ENCODE measurements at regions not wholly inside any gene's neighbourhood (a gene's known extent, or its start where the extent isn't known, plus 50 kb on each side); places are given as distances from the start of the nearest gene placed in this dataset.

- no peak for ATAC-seq (ENCODE audit: insufficient number of reproducible peaks, low FRiP score, low read depth)
- H3K27ac ChIP-seq = no peak overlapping the region
These were observed 247.6 kb downstream of the MEIS1 start for GRCh38 chr2:66682476-66682875.

GRCh38 chr2:66683064-66683463 lies 248.1 kb downstream of the MEIS1 start:
- TF ChIP-seq CTCF (IDR thresholded peaks at IDR 0.05) = no peak
- no peak overlapping the region for H3K27ac ChIP-seq
- no peaks in the 10 kb centered on the region for H3K36me3 ChIP-seq
- no peaks in the 10 kb centered on the region for H3K9me3 ChIP-seq
- no peak overlapping the region for H3K4me3 ChIP-seq
- ATAC-seq (ENCODE audit: insufficient number of reproducible peaks, low FRiP score, low read depth) = no peak
- H3K27me3 ChIP-seq (replicated peaks; ENCODE audit: insufficient read depth) = no peaks in the 10 kb centered on the region
- DNase-seq (ENCODE audit: low spot score) = no peak
- no peaks in the 10 kb centered on the region for H3K4me1 ChIP-seq (ENCODE audit: control insufficient read depth in 1 of 2, low read depth in 2 of 2)

More at GRCh38 chr2:66682476-66682875, 247.6 kb downstream of the MEIS1 start:
- TF ChIP-seq CTCF (IDR thresholded peaks at IDR 0.05) = no peak
- no peaks in the 10 kb centered on the region for H3K9me3 ChIP-seq
- H3K4me1 ChIP-seq (ENCODE audit: control insufficient read depth in 1 of 2, low read depth in 2 of 2) = no peaks in the 10 kb centered on the region
- no peaks in the 10 kb centered on the region for H3K27me3 ChIP-seq (replicated peaks; ENCODE audit: insufficient read depth)
- H3K4me3 ChIP-seq = no peak overlapping the region
- no peaks in the 10 kb centered on the region for H3K36me3 ChIP-seq
- DNase-seq (ENCODE audit: low spot score) = no peak

- DNase-seq (ENCODE audit: low spot score) (no peak), ATAC-seq (ENCODE audit: insufficient number of reproducible peaks, low FRiP score, low read depth) (no peak)
- Histone ChIP-seq H3K36me3 (no peaks in the 10 kb centered on the region), H3K27me3 (replicated peaks; ENCODE audit: insufficient read depth) (no peaks in the 10 kb centered on the region), H3K4me1 (ENCODE audit: control insufficient read depth in 1 of 2, low read depth in 2 of 2) (no peaks in the 10 kb centered on the region), H3K4me3 (no peak overlapping the region), H3K27ac (no peak overlapping the region), H3K9me3 (no peaks in the 10 kb centered on the region)
- TF ChIP-seq CTCF (IDR thresholded peaks at IDR 0.05) = no peak
These were observed 248.7 kb downstream of the MEIS1 start for GRCh38 chr2:66683599-66683998.

GRCh38 chr2:66684289-66684688 lies 249.4 kb downstream of the MEIS1 start:
- ATAC-seq (ENCODE audit: insufficient number of reproducible peaks, low FRiP score, low read depth) (no peak), DNase-seq (ENCODE audit: low spot score) (no peak)
- Histone ChIP-seq H3K27ac (no peak overlapping the region), H3K27me3 (replicated peaks; ENCODE audit: insufficient read depth) (no peaks in the 10 kb centered on the region), H3K9me3 (no peaks in the 10 kb centered on the region), H3K36me3 (no peaks in the 10 kb centered on the region), H3K4me1 (ENCODE audit: control insufficient read depth in 1 of 2, low read depth in 2 of 2) (no peaks in the 10 kb centered on the region), H3K4me3 (no peak overlapping the region)
- no peak for TF ChIP-seq CTCF (IDR thresholded peaks at IDR 0.05)

GRCh38 chr2:66686755-66687154 lies 251.8 kb downstream of the MEIS1 start:
- no peaks in the 10 kb centered on the region for H3K36me3 ChIP-seq
- no peak for ATAC-seq (ENCODE audit: insufficient number of reproducible peaks, low FRiP score, low read depth)
- H3K27ac ChIP-seq = no peak overlapping the region
- no peaks in the 10 kb centered on the region for H3K27me3 ChIP-seq (replicated peaks; ENCODE audit: insufficient read depth)
- no peak for DNase-seq (ENCODE audit: low spot score)
- TF ChIP-seq CTCF (IDR thresholded peaks at IDR 0.05) = no peak
- H3K4me3 ChIP-seq = no peak overlapping the region
- H3K4me1 ChIP-seq (ENCODE audit: control insufficient read depth in 1 of 2, low read depth in 2 of 2) = no peaks in the 10 kb centered on the region
- H3K9me3 ChIP-seq = no peaks in the 10 kb centered on the region
